Peyer's patch (tissue), 4 donors: ENCODE measurements at regions not wholly inside any gene's neighbourhood (a gene's known extent, or its start where the extent isn't known, plus 50 kb on each side); places are given as distances from the start of the nearest gene placed in this dataset.

ENCODE experiments used
- POLR2A ChIP-seq, 2 donors: fragments of 450-650 bp; IDR thresholded peaks; one replicate each; pipeline ENCODE4 v1.5.1; 2017; ENCODE audit warnings: antibody characterized with exemption in 2 of 2, mild to moderate bottlenecking in 2 of 2, moderate library complexity in 2 of 2
- TF ChIP-seq, protein P1 (sequence below), 6 experiments: fragments of 450-650 bp in 4 of 6; fragments of 200-600 bp in 2 of 6; sonication (generic) in 1 of 6; IDR thresholded peaks; one replicate each; pipeline ENCODE4 v1.5.1; 2017 to 2019; ENCODE audit warnings: antibody characterized with exemption in 6 of 6, mild to moderate bottlenecking in 3 of 6, moderate library complexity in 1 of 6

DNA sequence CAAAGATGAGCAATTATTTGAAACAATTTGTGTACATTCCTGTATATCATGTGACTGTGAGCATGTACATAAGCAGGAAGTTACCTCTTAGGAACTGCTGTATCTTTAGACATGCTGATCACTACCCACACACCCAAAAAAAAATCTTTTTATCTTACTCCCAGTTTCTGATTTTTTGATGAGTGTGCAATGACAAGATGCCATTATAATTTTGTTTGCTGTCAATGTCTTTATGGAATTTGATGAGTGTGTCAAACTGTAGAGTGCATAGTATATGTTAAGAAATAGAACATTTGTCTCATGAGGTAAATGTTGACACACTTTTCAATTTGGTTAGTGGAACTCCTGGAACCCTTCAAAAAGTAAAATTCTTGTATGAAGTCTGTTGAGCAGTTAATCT, 84.0 kb upstream of the TMEFF2 start:
- TF ChIP-seq, protein P1, sequence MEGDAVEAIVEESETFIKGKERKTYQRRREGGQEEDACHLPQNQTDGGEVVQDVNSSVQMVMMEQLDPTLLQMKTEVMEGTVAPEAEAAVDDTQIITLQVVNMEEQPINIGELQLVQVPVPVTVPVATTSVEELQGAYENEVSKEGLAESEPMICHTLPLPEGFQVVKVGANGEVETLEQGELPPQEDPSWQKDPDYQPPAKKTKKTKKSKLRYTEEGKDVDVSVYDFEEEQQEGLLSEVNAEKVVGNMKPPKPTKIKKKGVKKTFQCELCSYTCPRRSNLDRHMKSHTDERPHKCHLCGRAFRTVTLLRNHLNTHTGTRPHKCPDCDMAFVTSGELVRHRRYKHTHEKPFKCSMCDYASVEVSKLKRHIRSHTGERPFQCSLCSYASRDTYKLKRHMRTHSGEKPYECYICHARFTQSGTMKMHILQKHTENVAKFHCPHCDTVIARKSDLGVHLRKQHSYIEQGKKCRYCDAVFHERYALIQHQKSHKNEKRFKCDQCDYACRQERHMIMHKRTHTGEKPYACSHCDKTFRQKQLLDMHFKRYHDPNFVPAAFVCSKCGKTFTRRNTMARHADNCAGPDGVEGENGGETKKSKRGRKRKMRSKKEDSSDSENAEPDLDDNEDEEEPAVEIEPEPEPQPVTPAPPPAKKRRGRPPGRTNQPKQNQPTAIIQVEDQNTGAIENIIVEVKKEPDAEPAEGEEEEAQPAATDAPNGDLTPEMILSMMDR (IDR thresholded peaks at IDR 0.05): no peak
- TF ChIP-seq POLR2A (IDR thresholded peaks at IDR 0.05): no peak
